HTR-8/SVneo (cell line): ENCODE measurements at regions not wholly inside any gene's neighbourhood (a gene's known extent, or its start where the extent isn't known, plus 50 kb on each side); places are given as distances from the start of the nearest gene placed in this dataset.
"Not testable (repeated sequence)": the region's sequence is repeated elsewhere in the genome, so short reads cannot be mapped to it uniquely, and the experiment has no call there.

Experiments
- DNase-seq: peaks from one replicate; pipeline ENCODE4 v3.0.0; 2011; ENCODE audit warnings: low spot score, mixed read lengths; ENCODE audit not compliant: insufficient read length
- FAIRE-seq: peaks from 2 replicates; lab custom pipeline; 2011; peaks lifted over from hg19 to GRCh38; lab: Jason Lieb, UNC

- no peak for DNase-seq
These were observed 221.8 kb upstream of the GYPA start for GRCh38 chr4:144362366-144362765.

GRCh38 chr4:144363890-144364289 is 223.4 kb upstream of the GYPA start:
- FAIRE-seq (no peak), DNase-seq (no peak)

More at GRCh38 chr4:144362366-144362765, 221.8 kb upstream of the GYPA start:
- no peak for FAIRE-seq

- no peak for FAIRE-seq
- DNase-seq, result no peak
These were observed 225.9 kb upstream of the GYPA start for GRCh38 chr4:144366425-144366824.

GRCh38 chr4:144371485-144371884 is 231.0 kb upstream of the GYPA start:
- no peak for DNase-seq
- no peak for FAIRE-seq

- DNase-seq, result no peak
- FAIRE-seq, result no peak
These were observed 233.5 kb upstream of the GYPA start for GRCh38 chr4:144374065-144374464.

- DNase-seq (no peak), FAIRE-seq (no peak)
These were observed 236.3 kb upstream of the GYPA start for GRCh38 chr4:144376866-144377265.

- no peak for DNase-seq
These were observed 243.9 kb upstream of the GYPA start for GRCh38 chr4:144384408-144384807.

GRCh38 chr4:144399927-144400326 is 246.0 kb upstream of the HHIP start:
- FAIRE-seq (peak; percentile 58), DNase-seq (peak; percentile 41)

More at GRCh38 chr4:144384408-144384807, 243.9 kb upstream of the GYPA start:
- no peak for FAIRE-seq

GRCh38 chr4:144402176-144402575 is 243.8 kb upstream of the HHIP start:
- FAIRE-seq (no peak), DNase-seq (no peak)

- no peak for FAIRE-seq
- DNase-seq, result no peak
These were observed 243.0 kb upstream of the HHIP start for GRCh38 chr4:144402999-144403398.

- DNase-seq, result no peak
- FAIRE-seq, result no peak
These were observed 242.1 kb upstream of the HHIP start for GRCh38 chr4:144403893-144404292.

GRCh38 chr4:144409525-144409924 is 236.4 kb upstream of the HHIP start:
- no peak for FAIRE-seq
- no peak for DNase-seq

GRCh38 chr4:144410230-144410783 is 235.6 kb upstream of the HHIP start:
- FAIRE-seq (no peak), DNase-seq (no peak)

GRCh38 chr4:144411119-144411518 is 234.8 kb upstream of the HHIP start:
- no peak for FAIRE-seq

GRCh38 chr4:144411700-144412099 is 234.3 kb upstream of the HHIP start:
- no peak for FAIRE-seq
- DNase-seq, result no peak

More at GRCh38 chr4:144411119-144411518, 234.8 kb upstream of the HHIP start:
- DNase-seq, result no peak

- no peak for FAIRE-seq
These were observed 224.9 kb upstream of the HHIP start for GRCh38 chr4:144421056-144421455.

GRCh38 chr4:144421839-144422565 is 224.0 kb upstream of the HHIP start:
- no peak for FAIRE-seq
- no peak for DNase-seq

More at GRCh38 chr4:144421056-144421455, 224.9 kb upstream of the HHIP start:
- no peak for DNase-seq

- no peak for FAIRE-seq
- no peak for DNase-seq
These were observed 222.0 kb upstream of the HHIP start for GRCh38 chr4:144423930-144424329.

- FAIRE-seq, DNase-seq: not testable (repeated sequence)
These were observed 219.9 kb upstream of the HHIP start for GRCh38 chr4:144426023-144426422.

- DNase-seq, result no peak
- FAIRE-seq, result no peak
These were observed 203.2 kb upstream of the HHIP start for GRCh38 chr4:144442713-144443112.

GRCh38 chr4:144449611-144450010 is 196.3 kb upstream of the HHIP start:
- no peak for DNase-seq
- no peak for FAIRE-seq

- FAIRE-seq, result no peak
These were observed 195.4 kb upstream of the HHIP start for GRCh38 chr4:144450526-144450925.

More at GRCh38 chr4:144450526-144450925, 195.4 kb upstream of the HHIP start:
- no peak for DNase-seq
